IMR-90 (cell line): ENCODE measurements at regions not wholly inside any gene's neighbourhood (a gene's known extent, or its start where the extent isn't known, plus 50 kb on each side); places are given as distances from the start of the nearest gene placed in this dataset.

Experiments
- ATAC-seq: fragments of 200-7000 bp; cut with Tn5 transposase; 2 replicates; pipeline ENCODE4 v1.9.1; 2020; ENCODE audit warnings: low read depth, mild to moderate bottlenecking, moderate library complexity
- BruUV-seq: library from RNA; stranded (reverse); fragments of 400-500 nt; replicated peaks from 2 replicates; lab custom pipeline; 2021; lab: Mats Ljungman, UMichigan
- CTCF ChIA-PET: fragments of 300-600 bp; formaldehyde crosslinking; extraction: SDS; loops from one replicate; lab custom pipeline; 2021; ENCODE audit warnings: antibody characterized with exemption; lab: Yijun Ruan, JAX
- POLR2A ChIA-PET: fragments of 300-600 bp; sonication (Branson Sonifier 250); formaldehyde crosslinking; loops from one replicate; lab custom pipeline; 2022; ENCODE audit warnings: antibody characterized with exemption; ENCODE audit not compliant: unreplicated experiment; lab: Charles Lee
- DNase-seq: peaks from one replicate; pipeline ENCODE4 v3.0.0; 2013
- H2AFZ ChIP-seq: replicated peaks from 2 replicates; pipeline ENCODE3; 2013; ENCODE audit warnings: low read length, mild to moderate bottlenecking; ENCODE audit not compliant: poor library complexity
- H2AK5ac ChIP-seq: 2 replicates; pipeline ENCODE4 v1.6.1; 2013; ENCODE audit warnings: low read depth, low read length, inconsistent platforms
- H2AK9ac ChIP-seq: replicated peaks from 2 replicates; pipeline ENCODE3; 2013; ENCODE audit warnings: mild to moderate bottlenecking, low read depth, low read length, moderate library complexity; ENCODE audit not compliant: poor library complexity
- H2BK120ac ChIP-seq: 2 replicates; pipeline ENCODE4 v1.6.1; 2013; ENCODE audit warnings: low read depth, low read length, inconsistent platforms
- H2BK15ac ChIP-seq: 3 replicates; pipeline ENCODE4 v1.6.1; 2013; ENCODE audit warnings: low read depth, low read length, inconsistent platforms
- H2BK20ac ChIP-seq: 2 replicates; pipeline ENCODE4 v1.6.1; 2013; ENCODE audit warnings: low read depth, mild to moderate bottlenecking, inconsistent platforms, low read length, moderate library complexity
- H2BK5ac ChIP-seq: 2 replicates; pipeline ENCODE4 v1.6.1; 2013; ENCODE audit warnings: mild to moderate bottlenecking, low read depth, low read length, inconsistent platforms; ENCODE audit not compliant: poor library complexity, severe bottlenecking
- H3K14ac ChIP-seq: replicated peaks from 2 replicates; pipeline ENCODE4 v1.6.1; 2013; ENCODE audit warnings: low read depth, low read length, inconsistent platforms
- H3K18ac ChIP-seq: 2 replicates; pipeline ENCODE4 v1.6.1; 2013; ENCODE audit warnings: low read depth, low read length, control low read depth
- H3K23ac ChIP-seq: 2 replicates; pipeline ENCODE4 v1.6.1; 2013; ENCODE audit warnings: low read depth, low read length, inconsistent platforms
- H3K27ac ChIP-seq: 2 replicates; pipeline ENCODE4 v1.5.1; 2013; ENCODE audit warnings: mild to moderate bottlenecking, control low read depth, low read length; ENCODE audit not compliant: insufficient read depth
- H3K27me3 ChIP-seq: 2 replicates; pipeline ENCODE4 v1.6.1; 2013; ENCODE audit warnings: low read length; ENCODE audit not compliant: control insufficient read depth, insufficient read depth
- H3K36me3 ChIP-seq: 2 replicates; pipeline ENCODE4 v1.6.1; 2013; ENCODE audit warnings: low read length, mixed read lengths; ENCODE audit not compliant: control insufficient read depth, insufficient read depth
- H3K4ac ChIP-seq: 2 replicates; pipeline ENCODE4 v1.6.1; 2013; ENCODE audit warnings: low read depth, low read length, inconsistent platforms
- H3K4me1 ChIP-seq: 2 replicates; pipeline ENCODE4 v1.6.1; 2013; ENCODE audit warnings: low read length, mixed read lengths; ENCODE audit not compliant: control insufficient read depth, insufficient read depth
- H3K4me2 ChIP-seq: 2 replicates; pipeline ENCODE4 v1.6.1; 2013; ENCODE audit warnings: low read depth, mild to moderate bottlenecking, control low read depth, low read length, moderate library complexity
- H3K4me3 ChIP-seq: 2 replicates; pipeline ENCODE4 v1.5.1; 2013; ENCODE audit warnings: low read depth, mild to moderate bottlenecking, control low read depth, low read length, moderate library complexity; ENCODE audit not compliant: insufficient read depth
- H3K56ac ChIP-seq: 2 replicates; pipeline ENCODE4 v1.6.1; 2013; ENCODE audit warnings: low read length, inconsistent platforms; ENCODE audit not compliant: insufficient read depth; ENCODE audit errors: extremely low read depth
- H3K79me1 ChIP-seq, 2 experiments: 2 replicates each; pipeline ENCODE4 v1.6.1; 2013; ENCODE audit warnings: low read length in 2 of 2, inconsistent platforms in 1 of 2, low read depth in 1 of 2
- H3K9ac ChIP-seq: 2 replicates; pipeline ENCODE4 v1.6.1; 2013; ENCODE audit warnings: low read depth, low read length, control low read depth
- H3K9me1 ChIP-seq: 2 replicates; pipeline ENCODE4 v1.6.1; 2013; ENCODE audit warnings: low read length, inconsistent platforms; ENCODE audit not compliant: insufficient read depth
- H3K9me3 ChIP-seq: 2 replicates; pipeline ENCODE4 v1.6.1; 2013; ENCODE audit warnings: low read length; ENCODE audit not compliant: control insufficient read depth, insufficient read depth
- H4K20me1 ChIP-seq: 2 replicates; pipeline ENCODE4 v1.6.1; 2013; ENCODE audit warnings: low read length, inconsistent platforms; ENCODE audit not compliant: insufficient read depth
- H4K5ac ChIP-seq: 2 replicates; pipeline ENCODE4 v1.6.1; 2013; ENCODE audit warnings: mild to moderate bottlenecking, low read depth, low read length, control low read depth
- H4K8ac ChIP-seq, 2 experiments: 2 replicates each; pipeline ENCODE4 v1.6.1; 2013; ENCODE audit warnings: low read depth in 2 of 2, low read length in 2 of 2, control low read depth in 1 of 2, inconsistent platforms in 1 of 2
- H4K91ac ChIP-seq: 2 replicates; pipeline ENCODE4 v1.6.1; 2013; ENCODE audit warnings: low read depth, low read length, inconsistent platforms; ENCODE audit not compliant: insufficient read depth
- RAD21 ChIP-seq: IDR thresholded peaks from 2 replicates; pipeline ENCODE4 v1.6.1; 2012; ENCODE audit warnings: low read length, improper control_type of control experiment
- WGBS, 2 experiments: methylation state at CpG; one replicate each; pipeline versions ENCODE4 v1.1.5 to v1.1.7; 2013; ENCODE audit warnings: missing lambda C conversion rate in 2 of 2; ENCODE audit not compliant: insufficient read length in 1 of 2; ENCODE audit errors: extremely low coverage in 2 of 2; 5-methylcytosine and 5-hydroxymethylcytosine counted together
- dilution Hi-C: fragments of 300-500 bp; cut with HindIII; formaldehyde crosslinking; loops from one replicate; pipeline ENCODE4 v1.14.3; 2018; ENCODE audit warnings: low sequenced_read_pairs; ENCODE audit not compliant: unreplicated experiment
- in situ Hi-C: fragments of 300-500 bp; cut with MboI; formaldehyde crosslinking; loops from 3 replicates; pipeline ENCODE4 v1.14.3; 2019; ENCODE audit warnings: low sequenced_read_pairs, inconsistent platforms, mixed read lengths
- intact Hi-C: fragments of 100-400 bp; cut with micrococcal nuclease; formaldehyde crosslinking; loops from 2 replicates; pipeline ENCODE4 v1.10.0; 2022

DNA sequence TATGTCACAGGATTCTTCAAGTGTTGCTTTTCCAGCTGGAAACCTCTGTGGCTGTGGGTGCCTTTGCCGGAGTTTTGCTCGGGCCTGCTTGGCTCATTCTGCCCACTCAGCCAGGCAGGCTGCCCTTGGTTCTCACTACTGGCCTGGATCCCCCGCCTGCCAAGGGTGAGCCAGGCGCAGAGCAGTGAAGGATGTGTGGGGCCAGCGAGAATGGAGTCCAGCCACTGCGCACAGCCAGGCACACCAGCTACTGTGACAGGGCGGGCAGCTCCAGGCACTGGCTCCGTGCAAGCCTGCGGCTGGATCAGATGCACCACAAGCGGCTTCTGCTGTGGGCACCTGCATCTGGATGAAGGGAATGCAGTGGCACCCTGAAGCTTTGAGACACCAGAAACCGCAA, 257.1 kb downstream of the RPRM start:
- no peak for DNase-seq
- no peak for ATAC-seq
- Histone ChIP-seq H2BK20ac (no peak overlapping the region), H3K56ac (no peak overlapping the region), H3K9me1 (no peaks in the 10 kb centered on the region), H3K18ac (no peak overlapping the region), H3K27me3 (no peaks in the 10 kb centered on the region), H3K9ac (no peak overlapping the region), H3K4me3 (no peak overlapping the region), H3K23ac (no peak overlapping the region), H2AK9ac (no peak overlapping the region), H3K79me1 (no peaks in the 10 kb centered on the region), H2BK5ac (no peak overlapping the region), H2BK15ac (no peak overlapping the region), H2AK5ac (no peak overlapping the region), H3K4ac (no peak overlapping the region), H3K36me3 (no peaks in the 10 kb centered on the region), H4K20me1 (no peaks in the 10 kb centered on the region), H3K27ac (no peak overlapping the region), H4K5ac (no peak overlapping the region), H3K4me2 (no peak overlapping the region), H2AFZ (no peak overlapping the region), H3K9me3 (peaks cover 19% of the 10 kb centered on the region), H3K4me1 (no peaks in the 10 kb centered on the region), H4K91ac (no peak overlapping the region), H3K14ac (no peak overlapping the region), H2BK120ac (no peak overlapping the region), H4K8ac (no peak overlapping the region)
- intact Hi-C loops, result no loop called here
- WGBS, 2 experiments, result 94% methylated on average over 6 of the region's 11 CpGs; no CpG with 5 or more reads in 1 of the 2 experiments
- no TSS peak for BruUV-seq
- POLR2A ChIA-PET, result no interaction called here
- dilution Hi-C loops, result no loop called here
- no peak for TF ChIP-seq RAD21
- CTCF ChIA-PET, result no interaction called here
- in situ Hi-C loops, result no loop called here
